ENCODE measurements at regions not wholly inside any gene's neighbourhood (a gene's known extent, or its start where the extent isn't known, plus 50 kb on each side); places are given as distances from the start of the nearest gene placed in this dataset.

DNA sequence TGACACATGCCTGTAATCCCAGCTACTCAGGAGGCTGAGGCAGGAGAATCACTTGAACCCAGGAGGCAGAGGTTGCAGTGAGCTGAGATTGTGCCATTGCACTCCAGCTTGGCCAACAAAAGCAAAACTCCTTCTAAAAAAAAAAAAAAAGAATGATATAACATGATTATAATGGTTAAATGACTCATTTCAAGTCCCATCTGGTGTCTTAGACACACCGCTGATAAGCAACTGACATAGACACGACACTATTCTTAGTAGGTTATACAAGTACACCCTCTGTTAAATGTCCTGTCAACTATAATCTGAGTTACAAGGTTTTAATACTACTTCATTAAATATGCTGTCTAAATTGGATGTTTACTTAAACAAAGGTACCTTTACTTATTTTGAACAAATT, 405.3 kb upstream of the CLINT1 start:
- TF ChIP-seq, protein P1, sequence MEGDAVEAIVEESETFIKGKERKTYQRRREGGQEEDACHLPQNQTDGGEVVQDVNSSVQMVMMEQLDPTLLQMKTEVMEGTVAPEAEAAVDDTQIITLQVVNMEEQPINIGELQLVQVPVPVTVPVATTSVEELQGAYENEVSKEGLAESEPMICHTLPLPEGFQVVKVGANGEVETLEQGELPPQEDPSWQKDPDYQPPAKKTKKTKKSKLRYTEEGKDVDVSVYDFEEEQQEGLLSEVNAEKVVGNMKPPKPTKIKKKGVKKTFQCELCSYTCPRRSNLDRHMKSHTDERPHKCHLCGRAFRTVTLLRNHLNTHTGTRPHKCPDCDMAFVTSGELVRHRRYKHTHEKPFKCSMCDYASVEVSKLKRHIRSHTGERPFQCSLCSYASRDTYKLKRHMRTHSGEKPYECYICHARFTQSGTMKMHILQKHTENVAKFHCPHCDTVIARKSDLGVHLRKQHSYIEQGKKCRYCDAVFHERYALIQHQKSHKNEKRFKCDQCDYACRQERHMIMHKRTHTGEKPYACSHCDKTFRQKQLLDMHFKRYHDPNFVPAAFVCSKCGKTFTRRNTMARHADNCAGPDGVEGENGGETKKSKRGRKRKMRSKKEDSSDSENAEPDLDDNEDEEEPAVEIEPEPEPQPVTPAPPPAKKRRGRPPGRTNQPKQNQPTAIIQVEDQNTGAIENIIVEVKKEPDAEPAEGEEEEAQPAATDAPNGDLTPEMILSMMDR (IDR thresholded peaks at IDR 0.05; ENCODE audit: partially characterized antibody, unreplicated experiment) = no peak
- DNase-seq = no peak
- Mint-ChIP-seq H3K27ac (ENCODE audit: unreplicated experiment) (no peak overlapping the region), H3K4me3 (ENCODE audit: unreplicated experiment) (no peak overlapping the region), H3K36me3 (ENCODE audit: unreplicated experiment) (no peaks in the 10 kb centered on the region), H3K4me1 (ENCODE audit: low read depth, unreplicated experiment) (peaks cover 2% of the 10 kb centered on the region), H3K27me3 (ENCODE audit: unreplicated experiment) (no peaks in the 10 kb centered on the region), H3K9me3 (ENCODE audit: unreplicated experiment) (no peaks in the 10 kb centered on the region)

DNA sequence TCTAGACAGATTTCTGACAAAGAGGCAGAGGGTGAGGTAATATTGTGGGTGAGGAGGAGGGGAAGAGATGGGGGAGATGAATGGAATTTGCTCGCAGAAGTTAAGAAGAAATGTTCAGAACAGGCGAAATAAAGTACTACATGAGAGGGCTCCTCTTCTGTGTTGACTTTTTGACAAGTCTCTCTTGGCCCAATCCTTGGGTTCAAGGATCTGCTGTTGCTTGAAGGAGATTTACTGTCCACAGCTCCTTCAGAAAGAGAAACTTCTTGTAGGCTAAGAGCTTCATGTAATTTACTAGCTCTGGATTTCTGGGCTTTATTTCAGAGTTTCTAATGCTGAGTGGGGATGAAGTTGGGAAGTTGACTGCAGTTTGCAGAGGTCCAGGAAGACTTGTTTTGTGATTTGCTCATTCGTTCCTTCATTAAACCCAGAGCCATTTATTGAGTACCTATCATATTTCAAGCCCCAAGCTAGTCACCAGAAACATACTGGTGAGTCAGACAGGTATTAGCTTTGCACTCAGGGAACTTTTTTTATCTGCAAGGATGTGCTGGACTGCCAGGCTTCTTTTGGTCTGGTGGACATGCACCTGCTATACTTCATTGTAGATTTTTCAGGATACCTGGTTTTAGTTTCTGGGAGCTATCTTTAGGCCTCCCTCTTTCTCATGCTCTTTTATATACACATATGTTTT, 402.9 kb upstream of the CLINT1 start:
- TF ChIP-seq, protein P1 (IDR thresholded peaks at IDR 0.05; ENCODE audit: partially characterized antibody, unreplicated experiment) = no peak
- no peaks in the 10 kb centered on the region for H3K27me3 Mint-ChIP-seq (ENCODE audit: unreplicated experiment)
- no peak overlapping the region for H3K27ac Mint-ChIP-seq (ENCODE audit: unreplicated experiment)
- H3K4me3 Mint-ChIP-seq (ENCODE audit: unreplicated experiment) = no peak overlapping the region
- no peak for DNase-seq
- no peaks in the 10 kb centered on the region for H3K4me1 Mint-ChIP-seq (ENCODE audit: low read depth, unreplicated experiment)
- no peaks in the 10 kb centered on the region for H3K36me3 Mint-ChIP-seq (ENCODE audit: unreplicated experiment)
- H3K9me3 Mint-ChIP-seq (ENCODE audit: unreplicated experiment) = no peaks in the 10 kb centered on the region

DNA sequence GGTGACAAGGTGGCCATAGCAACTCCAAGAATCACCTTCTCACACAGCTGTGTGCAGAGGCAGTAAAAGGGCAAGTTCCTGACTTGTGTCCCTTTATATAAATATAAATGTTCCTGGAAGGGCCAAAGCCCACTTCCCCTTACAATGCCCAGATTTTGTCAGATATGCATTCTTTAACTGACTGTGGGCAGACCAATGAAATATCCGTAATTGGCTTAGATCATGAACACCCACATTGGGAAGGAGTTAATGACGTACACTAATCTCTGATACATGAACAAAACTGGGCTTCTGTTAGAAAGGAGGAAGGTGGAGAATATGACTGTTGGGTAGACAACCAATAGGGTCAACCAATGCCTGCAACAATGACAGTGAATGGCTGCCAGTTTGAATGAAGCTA, 397.2 kb upstream of the CLINT1 start:
- Mint-ChIP-seq H3K27me3 (ENCODE audit: unreplicated experiment) (no peaks in the 10 kb centered on the region), H3K36me3 (ENCODE audit: unreplicated experiment) (no peaks in the 10 kb centered on the region), H3K4me3 (ENCODE audit: unreplicated experiment) (no peak overlapping the region), H3K4me1 (ENCODE audit: low read depth, unreplicated experiment) (no peaks in the 10 kb centered on the region), H3K9me3 (ENCODE audit: unreplicated experiment) (peaks cover 2% of the 10 kb centered on the region), H3K27ac (ENCODE audit: unreplicated experiment) (no peak overlapping the region)
- TF ChIP-seq, protein P1 (IDR thresholded peaks at IDR 0.05; ENCODE audit: partially characterized antibody, unreplicated experiment) = no peak
- DNase-seq = no peak

DNA sequence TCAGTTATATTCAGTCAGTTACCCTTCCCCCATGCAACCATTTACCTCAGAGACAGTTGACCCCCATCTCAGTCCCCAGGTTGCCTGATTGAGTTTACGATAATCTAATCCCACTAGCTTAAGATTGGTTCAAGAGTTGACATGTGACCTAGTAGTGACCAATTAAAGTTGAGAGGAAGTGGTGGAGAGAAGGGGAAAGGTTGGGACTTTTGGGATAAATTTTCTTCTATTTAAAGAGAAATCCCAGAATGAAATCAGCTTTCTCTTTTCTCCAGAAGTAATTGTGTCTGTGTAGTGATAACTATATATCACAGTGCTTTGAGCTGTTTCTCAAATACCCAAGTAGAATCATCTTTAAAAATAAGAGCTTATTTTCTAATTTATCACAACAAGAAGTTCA, 396.7 kb upstream of the CLINT1 start:
- H3K27ac Mint-ChIP-seq (ENCODE audit: unreplicated experiment) = no peak overlapping the region
- no peaks in the 10 kb centered on the region for H3K36me3 Mint-ChIP-seq (ENCODE audit: unreplicated experiment)
- TF ChIP-seq, protein P1 (IDR thresholded peaks at IDR 0.05; ENCODE audit: partially characterized antibody, unreplicated experiment) = no peak
- H3K9me3 Mint-ChIP-seq (ENCODE audit: unreplicated experiment) = peaks cover 2% of the 10 kb centered on the region
- no peak overlapping the region for H3K4me3 Mint-ChIP-seq (ENCODE audit: unreplicated experiment)
- H3K27me3 Mint-ChIP-seq (ENCODE audit: unreplicated experiment) = no peaks in the 10 kb centered on the region
- DNase-seq = no peak
- no peaks in the 10 kb centered on the region for H3K4me1 Mint-ChIP-seq (ENCODE audit: low read depth, unreplicated experiment)

DNA sequence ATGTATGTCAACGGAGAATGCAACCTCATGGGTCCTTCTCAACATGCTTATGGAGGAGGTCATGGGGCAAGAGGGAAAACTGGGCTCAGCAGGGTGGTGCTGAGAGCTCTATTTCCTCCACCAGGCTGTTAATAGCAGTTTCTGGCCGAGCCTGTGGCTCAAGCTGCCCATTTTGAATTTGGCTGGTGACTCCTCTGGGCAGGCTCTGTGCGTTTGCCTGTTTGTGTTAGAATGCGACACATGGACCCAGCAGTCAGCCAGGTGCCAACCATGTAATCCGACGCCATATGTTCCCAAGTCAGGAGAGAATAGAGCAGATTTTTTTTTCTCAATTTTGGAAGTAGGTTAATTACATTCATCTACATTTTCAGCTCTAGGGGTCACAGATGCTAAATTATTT, 387.7 kb upstream of the CLINT1 start:
- Mint-ChIP-seq H3K36me3 (ENCODE audit: unreplicated experiment) (no peaks in the 10 kb centered on the region), H3K27me3 (ENCODE audit: unreplicated experiment) (peaks cover 3% of the 10 kb centered on the region), H3K27ac (ENCODE audit: unreplicated experiment) (peak overlapping the region; percentile 65), H3K9me3 (ENCODE audit: unreplicated experiment) (peaks cover 4% of the 10 kb centered on the region), H3K4me3 (ENCODE audit: unreplicated experiment) (no peak overlapping the region), H3K4me1 (ENCODE audit: low read depth, unreplicated experiment) (peaks cover 20% of the 10 kb centered on the region)
- DNase-seq = peak; percentile 16
- TF ChIP-seq, protein P1 (IDR thresholded peaks at IDR 0.05; ENCODE audit: partially characterized antibody, unreplicated experiment) = no peak

Data from glutamatergic neuron (in vitro differentiated cells).